ENCODE measurements at regions not wholly inside any gene's neighbourhood (a gene's known extent, or its start where the extent isn't known, plus 50 kb on each side); places are given as distances from the start of the nearest gene placed in this dataset.

DNA sequence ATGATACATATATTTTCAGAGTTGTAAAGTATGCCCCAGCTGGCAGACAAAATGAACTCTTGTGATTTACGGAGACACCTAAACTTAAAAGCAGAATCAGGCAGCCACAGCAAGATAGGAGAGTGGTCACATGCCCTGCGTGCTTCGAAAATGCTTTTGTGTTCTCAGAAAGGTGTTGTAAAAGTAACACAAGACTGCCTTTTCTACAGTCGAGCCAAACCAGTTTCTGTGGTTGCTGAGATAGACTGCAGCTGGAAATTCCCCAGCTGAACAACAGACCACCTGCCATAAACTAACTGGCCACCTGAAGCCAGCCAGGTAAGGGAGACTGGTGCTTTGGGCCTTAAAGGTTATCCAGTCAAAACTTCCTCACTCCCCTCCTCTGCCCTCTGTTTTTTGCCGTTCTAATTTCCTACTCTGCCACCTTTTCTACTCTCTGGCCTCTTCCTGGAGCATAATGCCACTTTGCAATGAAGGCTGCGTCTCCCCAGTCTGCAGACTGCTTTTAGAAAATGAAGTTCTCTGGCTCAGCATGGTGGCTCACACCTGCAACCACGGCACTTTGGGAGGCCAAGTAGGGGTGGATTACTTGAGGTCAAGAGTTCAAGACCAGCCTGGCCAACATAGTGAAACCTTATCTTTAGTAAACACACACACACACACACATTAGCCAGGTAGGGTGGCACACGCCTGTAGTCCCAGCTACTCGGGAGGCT, 381.2 kb upstream of the SLITRK1 start:
- H3K27ac ChIP-seq: no peak overlapping the region
- WGBS, 2 donors (ENCODE audit: low coverage in 1 of 2): 79 to 82% methylated on average over 6 to 8 of the region's 9 CpGs
- no peak for ATAC-seq
- H3K27me3 ChIP-seq: no peaks in the 10 kb centered on the region
- H3K36me3 ChIP-seq: no peaks in the 10 kb centered on the region
- no peak overlapping the region for H3K4me3 ChIP-seq
- TF ChIP-seq POLR2AphosphoS5 (IDR thresholded peaks at IDR 0.05) (no peak), POLR2A (IDR thresholded peaks at IDR 0.05) (no peak), EP300 (IDR thresholded peaks at IDR 0.05) (no peak)
- TF ChIP-seq, protein P1, sequence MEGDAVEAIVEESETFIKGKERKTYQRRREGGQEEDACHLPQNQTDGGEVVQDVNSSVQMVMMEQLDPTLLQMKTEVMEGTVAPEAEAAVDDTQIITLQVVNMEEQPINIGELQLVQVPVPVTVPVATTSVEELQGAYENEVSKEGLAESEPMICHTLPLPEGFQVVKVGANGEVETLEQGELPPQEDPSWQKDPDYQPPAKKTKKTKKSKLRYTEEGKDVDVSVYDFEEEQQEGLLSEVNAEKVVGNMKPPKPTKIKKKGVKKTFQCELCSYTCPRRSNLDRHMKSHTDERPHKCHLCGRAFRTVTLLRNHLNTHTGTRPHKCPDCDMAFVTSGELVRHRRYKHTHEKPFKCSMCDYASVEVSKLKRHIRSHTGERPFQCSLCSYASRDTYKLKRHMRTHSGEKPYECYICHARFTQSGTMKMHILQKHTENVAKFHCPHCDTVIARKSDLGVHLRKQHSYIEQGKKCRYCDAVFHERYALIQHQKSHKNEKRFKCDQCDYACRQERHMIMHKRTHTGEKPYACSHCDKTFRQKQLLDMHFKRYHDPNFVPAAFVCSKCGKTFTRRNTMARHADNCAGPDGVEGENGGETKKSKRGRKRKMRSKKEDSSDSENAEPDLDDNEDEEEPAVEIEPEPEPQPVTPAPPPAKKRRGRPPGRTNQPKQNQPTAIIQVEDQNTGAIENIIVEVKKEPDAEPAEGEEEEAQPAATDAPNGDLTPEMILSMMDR (IDR thresholded peaks at IDR 0.05): no peak
- no peaks in the 10 kb centered on the region for H3K4me1 ChIP-seq
- no peaks in the 10 kb centered on the region for H3K9me3 ChIP-seq

DNA sequence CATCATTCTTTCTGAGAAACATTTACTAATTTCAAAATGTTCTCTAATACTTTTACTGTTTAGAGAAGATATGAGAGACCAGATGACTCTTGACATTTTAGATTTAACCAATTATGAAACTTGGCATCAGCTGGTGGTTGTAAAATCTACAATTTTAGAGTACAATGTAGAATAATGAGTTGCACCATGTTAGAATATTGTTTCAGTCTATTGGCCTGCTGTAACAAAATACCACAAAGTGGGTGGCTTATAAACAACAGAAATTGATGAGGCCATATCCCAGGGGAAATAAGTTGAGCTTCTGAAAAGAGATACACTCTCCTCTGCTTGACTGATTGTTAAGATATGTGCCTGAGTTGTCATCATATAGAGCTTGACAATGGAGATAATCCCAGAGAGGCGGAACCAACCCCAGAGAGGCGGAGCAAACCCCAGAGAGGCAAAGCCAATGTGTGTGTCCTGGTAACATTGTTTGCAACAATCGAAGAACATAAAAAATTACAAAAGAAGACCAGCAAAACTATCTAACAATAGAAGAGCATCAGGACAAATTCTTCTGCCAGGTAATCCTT, 373.0 kb upstream of the SLITRK1 start:
- no peaks in the 10 kb centered on the region for H3K27me3 ChIP-seq
- no peaks in the 10 kb centered on the region for H3K4me1 ChIP-seq
- no peaks in the 10 kb centered on the region for H3K36me3 ChIP-seq
- no peak for ATAC-seq
- no peak overlapping the region for H3K4me3 ChIP-seq
- WGBS, 2 donors (ENCODE audit: low coverage in 1 of 2): 81 to 94% methylated on average over 3 of the region's 3 CpGs
- TF ChIP-seq EP300 (IDR thresholded peaks at IDR 0.05) (no peak), POLR2AphosphoS5 (IDR thresholded peaks at IDR 0.05) (no peak), POLR2A (IDR thresholded peaks at IDR 0.05) (no peak)
- TF ChIP-seq, protein P1 (IDR thresholded peaks at IDR 0.05): no peak
- no peak overlapping the region for H3K27ac ChIP-seq
- H3K9me3 ChIP-seq: no peaks in the 10 kb centered on the region

DNA sequence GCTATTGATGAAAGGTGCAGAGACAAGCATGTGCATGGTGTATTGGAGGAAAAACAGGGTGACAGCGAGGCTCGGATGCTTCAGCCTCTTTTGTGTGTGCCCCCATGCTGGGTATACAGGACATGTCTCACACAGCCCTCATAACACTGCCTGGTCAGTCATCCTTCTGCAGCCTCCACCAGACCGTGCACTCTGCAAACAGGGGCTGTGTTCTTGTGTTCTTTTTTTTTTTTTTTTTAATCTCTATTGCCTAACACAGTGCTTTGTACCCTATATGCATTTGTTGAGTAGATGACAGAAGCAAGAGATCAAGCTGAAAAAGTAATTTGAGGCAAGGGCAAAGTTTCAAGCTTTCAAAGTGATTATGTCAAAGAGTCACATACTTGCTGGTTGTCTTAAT, 367.2 kb upstream of the SLITRK1 start:
- no peak overlapping the region for H3K4me3 ChIP-seq
- H3K27ac ChIP-seq: no peak overlapping the region
- TF ChIP-seq POLR2AphosphoS5 (IDR thresholded peaks at IDR 0.05): no peak
- TF ChIP-seq EP300 (IDR thresholded peaks at IDR 0.05): no peak
- TF ChIP-seq, protein P1 (IDR thresholded peaks at IDR 0.05): no peak
- no peak for TF ChIP-seq POLR2A (IDR thresholded peaks at IDR 0.05)
- no peaks in the 10 kb centered on the region for H3K9me3 ChIP-seq
- no peak for ATAC-seq
- H3K27me3 ChIP-seq: no peaks in the 10 kb centered on the region
- no peaks in the 10 kb centered on the region for H3K4me1 ChIP-seq
- WGBS, 2 donors (ENCODE audit: low coverage in 1 of 2): 54 to 74% methylated on average over 3 of the region's 3 CpGs
- H3K36me3 ChIP-seq: no peaks in the 10 kb centered on the region

DNA sequence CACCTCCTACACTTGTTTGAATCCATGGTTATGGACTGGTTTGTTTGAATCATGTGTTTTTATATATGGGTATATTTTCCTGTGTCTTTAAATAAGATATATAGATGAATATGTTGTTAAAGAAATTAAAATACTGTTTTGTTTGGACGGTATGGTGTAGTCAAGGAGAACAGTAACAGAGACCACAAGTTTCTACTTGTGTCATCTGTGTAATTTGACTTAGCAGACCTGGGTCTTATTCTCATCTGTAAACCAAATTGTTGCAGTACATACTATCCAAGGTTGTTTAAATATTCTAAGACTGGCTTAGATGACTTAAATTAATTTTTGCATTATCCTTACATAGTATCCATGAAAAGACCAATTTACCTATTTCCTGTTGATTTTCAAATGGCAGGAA, 361.1 kb upstream of the SLITRK1 start:
- Histone ChIP-seq H3K27me3 (no peaks in the 10 kb centered on the region), H3K4me1 (no peaks in the 10 kb centered on the region), H3K4me3 (no peak overlapping the region), H3K27ac (no peak overlapping the region), H3K9me3 (no peaks in the 10 kb centered on the region), H3K36me3 (no peaks in the 10 kb centered on the region)
- 60 to 78% methylated on average over 1 of the region's 1 CpG for WGBS, 2 donors (ENCODE audit: low coverage in 1 of 2)
- TF ChIP-seq POLR2AphosphoS5 (IDR thresholded peaks at IDR 0.05) (no peak), EP300 (IDR thresholded peaks at IDR 0.05) (no peak)
- TF ChIP-seq, protein P1 (IDR thresholded peaks at IDR 0.05): no peak
- ATAC-seq: no peak

DNA sequence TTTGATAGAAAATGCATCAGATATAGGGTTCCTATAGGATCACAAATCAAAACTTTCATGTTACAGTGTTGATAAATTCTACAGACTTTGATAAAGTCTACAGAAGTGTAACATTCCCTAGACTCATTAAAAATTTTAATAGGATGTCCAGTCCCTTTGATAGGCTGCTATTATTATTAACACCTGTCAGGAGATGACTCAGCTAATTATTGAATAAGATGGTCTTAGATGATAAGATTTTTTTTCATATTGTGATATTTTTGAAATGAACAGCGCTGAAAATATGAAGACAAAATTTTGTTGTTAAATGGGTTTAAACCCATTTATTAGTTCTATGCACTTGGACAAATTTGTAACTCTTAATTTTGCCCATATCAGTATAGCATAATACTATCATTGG, 356.8 kb upstream of the SLITRK1 start:
- Histone ChIP-seq H3K4me3 (no peak overlapping the region), H3K27ac (no peak overlapping the region), H3K27me3 (no peaks in the 10 kb centered on the region), H3K9me3 (no peaks in the 10 kb centered on the region), H3K36me3 (no peaks in the 10 kb centered on the region), H3K4me1 (no peaks in the 10 kb centered on the region)
- ATAC-seq: no peak
- no peak for TF ChIP-seq POLR2AphosphoS5 (IDR thresholded peaks at IDR 0.05)
- no peak for TF ChIP-seq EP300 (IDR thresholded peaks at IDR 0.05)
- no peak for TF ChIP-seq POLR2A (IDR thresholded peaks at IDR 0.05)
- TF ChIP-seq, protein P1 (IDR thresholded peaks at IDR 0.05): no peak
- 95 to 100% methylated on average over 1 of the region's 1 CpG for WGBS, 2 donors (ENCODE audit: low coverage in 1 of 2)
